ENCODE measurements at regions not wholly inside any gene's neighbourhood (a gene's known extent, or its start where the extent isn't known, plus 50 kb on each side); places are given as distances from the start of the nearest gene placed in this dataset.
"Not testable (repeated sequence)": the region's sequence is repeated elsewhere in the genome, so short reads cannot be mapped to it uniquely, and the experiment has no call there.

DNA sequence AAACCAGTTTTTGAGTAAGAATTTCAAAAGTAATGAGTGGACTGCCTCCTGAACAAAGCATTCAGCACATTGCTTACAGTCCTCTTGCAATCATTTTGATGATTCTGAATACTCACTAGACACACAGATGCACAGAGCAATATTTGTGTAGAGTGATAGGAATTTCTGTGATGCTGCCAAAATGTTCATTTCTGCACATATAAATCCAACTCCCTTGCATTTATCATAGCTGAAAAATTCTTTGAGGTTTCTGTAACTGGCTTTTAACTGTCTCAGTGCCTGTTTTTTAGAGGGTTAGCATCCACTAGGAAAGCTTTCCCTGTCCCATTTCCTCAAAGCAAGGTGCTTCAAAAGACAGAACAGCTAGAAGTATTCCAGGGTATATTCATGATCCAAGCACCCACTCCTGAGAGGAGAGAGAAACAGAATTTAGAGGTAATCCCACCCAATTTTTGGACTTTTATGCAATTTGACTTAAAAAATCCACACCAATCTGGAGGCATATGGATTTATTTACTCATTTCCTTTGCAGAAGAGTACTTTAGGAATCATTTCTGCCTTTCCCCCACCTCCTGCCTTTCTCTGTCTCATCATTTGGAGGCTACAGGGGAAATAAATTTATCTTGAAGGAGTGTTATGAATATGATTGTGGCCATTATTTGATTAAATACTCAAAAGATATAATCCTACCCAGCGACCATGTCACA, 234.5 kb upstream of the SLIT2 start:
- H3K9me3 ChIP-seq (ENCODE audit: insufficient read depth, low read depth), result no peaks in the 10 kb centered on the region
- H2AFZ ChIP-seq, result no peak overlapping the region
- ChIA-PET POLR2A (ENCODE audit: unreplicated experiment) (no interaction called here), CTCF (no interaction called here)
- no peaks in the 10 kb centered on the region for H3K9me2 ChIP-seq (ENCODE audit: insufficient read depth)
- H3K36me3 ChIP-seq (ENCODE audit: low read depth), result no peaks in the 10 kb centered on the region
- DNase-seq, result no peak
- H3K4me2 ChIP-seq, result no peak overlapping the region
- intact Hi-C loops (cut with micrococcal nuclease; ENCODE audit: unreplicated experiment), result no loop called here
- no TSS peak for BruUV-seq (replicated peaks)
- H3K4me1 ChIP-seq (replicated peaks; ENCODE audit: insufficient read depth), result no peaks in the 10 kb centered on the region
- no peaks in the 10 kb centered on the region for H3F3A ChIP-seq (ENCODE audit: insufficient read depth, low read depth)
- no peak overlapping the region for H3K4me3 ChIP-seq
- H3K27me3 ChIP-seq (ENCODE audit: insufficient read depth, low read depth), result no peaks in the 10 kb centered on the region
- no peaks in the 10 kb centered on the region for H3K79me2 ChIP-seq (ENCODE audit: low read depth)
- no peak for TF ChIP-seq EZH2 (IDR thresholded peaks at IDR 0.05; ENCODE audit: low read depth)
- TF ChIP-seq, protein P1, sequence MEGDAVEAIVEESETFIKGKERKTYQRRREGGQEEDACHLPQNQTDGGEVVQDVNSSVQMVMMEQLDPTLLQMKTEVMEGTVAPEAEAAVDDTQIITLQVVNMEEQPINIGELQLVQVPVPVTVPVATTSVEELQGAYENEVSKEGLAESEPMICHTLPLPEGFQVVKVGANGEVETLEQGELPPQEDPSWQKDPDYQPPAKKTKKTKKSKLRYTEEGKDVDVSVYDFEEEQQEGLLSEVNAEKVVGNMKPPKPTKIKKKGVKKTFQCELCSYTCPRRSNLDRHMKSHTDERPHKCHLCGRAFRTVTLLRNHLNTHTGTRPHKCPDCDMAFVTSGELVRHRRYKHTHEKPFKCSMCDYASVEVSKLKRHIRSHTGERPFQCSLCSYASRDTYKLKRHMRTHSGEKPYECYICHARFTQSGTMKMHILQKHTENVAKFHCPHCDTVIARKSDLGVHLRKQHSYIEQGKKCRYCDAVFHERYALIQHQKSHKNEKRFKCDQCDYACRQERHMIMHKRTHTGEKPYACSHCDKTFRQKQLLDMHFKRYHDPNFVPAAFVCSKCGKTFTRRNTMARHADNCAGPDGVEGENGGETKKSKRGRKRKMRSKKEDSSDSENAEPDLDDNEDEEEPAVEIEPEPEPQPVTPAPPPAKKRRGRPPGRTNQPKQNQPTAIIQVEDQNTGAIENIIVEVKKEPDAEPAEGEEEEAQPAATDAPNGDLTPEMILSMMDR (conservative IDR thresholded peaks at IDR 0.05), result no peak
- no peaks in the 10 kb centered on the region for H4K20me1 ChIP-seq (ENCODE audit: insufficient read depth)
- no peak overlapping the region for H3K27ac ChIP-seq

DNA sequence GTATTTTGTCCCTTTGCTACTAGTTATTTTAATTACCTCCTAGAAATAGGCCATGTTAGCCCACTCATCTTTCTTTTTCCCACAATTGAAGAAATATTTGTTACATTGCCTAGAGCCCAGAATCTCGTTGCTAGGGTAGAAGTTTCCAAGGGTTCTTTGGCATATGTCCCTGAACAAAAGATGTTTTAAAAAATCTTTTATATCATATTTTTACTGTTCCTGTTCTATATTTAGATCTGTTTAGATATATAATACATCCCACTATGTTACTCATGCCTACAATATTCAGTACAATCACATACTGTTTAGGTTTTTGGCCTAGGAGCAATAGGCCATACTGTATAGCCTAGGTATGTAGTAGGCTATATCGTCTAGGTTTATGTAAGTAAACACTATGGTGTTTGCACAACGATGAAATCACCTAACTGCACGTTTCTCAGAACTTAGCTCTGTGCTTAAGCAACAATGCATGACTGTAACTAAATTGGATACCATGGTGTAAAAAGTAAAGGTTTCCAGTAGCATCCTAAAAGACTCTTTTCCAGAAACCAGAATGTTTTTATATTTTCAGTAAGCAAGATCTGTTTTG, 236.0 kb upstream of the SLIT2 start:
- Histone ChIP-seq H3K9me3 (ENCODE audit: insufficient read depth, low read depth) (no peaks in the 10 kb centered on the region), H2AFZ (no peak overlapping the region), H3K4me3 (no peak overlapping the region), H3K4me2 (no peak overlapping the region), H3K9me2 (ENCODE audit: insufficient read depth) (no peaks in the 10 kb centered on the region), H3K4me1 (replicated peaks; ENCODE audit: insufficient read depth) (no peaks in the 10 kb centered on the region), H3F3A (ENCODE audit: insufficient read depth, low read depth) (no peaks in the 10 kb centered on the region), H3K36me3 (ENCODE audit: low read depth) (no peaks in the 10 kb centered on the region), H3K27ac (no peak overlapping the region), H3K27me3 (ENCODE audit: insufficient read depth, low read depth) (no peaks in the 10 kb centered on the region), H3K79me2 (ENCODE audit: low read depth) (no peaks in the 10 kb centered on the region), H4K20me1 (ENCODE audit: insufficient read depth) (no peaks in the 10 kb centered on the region)
- intact Hi-C loops (cut with micrococcal nuclease; ENCODE audit: unreplicated experiment), result no loop called here
- POLR2A ChIA-PET (ENCODE audit: unreplicated experiment), result no interaction called here
- DNase-seq, result no peak
- CTCF ChIA-PET, result no interaction called here
- TF ChIP-seq EZH2 (IDR thresholded peaks at IDR 0.05; ENCODE audit: low read depth), result no peak
- TF ChIP-seq, protein P1 (conservative IDR thresholded peaks at IDR 0.05), result no peak
- no TSS peak for BruUV-seq (replicated peaks)

DNA sequence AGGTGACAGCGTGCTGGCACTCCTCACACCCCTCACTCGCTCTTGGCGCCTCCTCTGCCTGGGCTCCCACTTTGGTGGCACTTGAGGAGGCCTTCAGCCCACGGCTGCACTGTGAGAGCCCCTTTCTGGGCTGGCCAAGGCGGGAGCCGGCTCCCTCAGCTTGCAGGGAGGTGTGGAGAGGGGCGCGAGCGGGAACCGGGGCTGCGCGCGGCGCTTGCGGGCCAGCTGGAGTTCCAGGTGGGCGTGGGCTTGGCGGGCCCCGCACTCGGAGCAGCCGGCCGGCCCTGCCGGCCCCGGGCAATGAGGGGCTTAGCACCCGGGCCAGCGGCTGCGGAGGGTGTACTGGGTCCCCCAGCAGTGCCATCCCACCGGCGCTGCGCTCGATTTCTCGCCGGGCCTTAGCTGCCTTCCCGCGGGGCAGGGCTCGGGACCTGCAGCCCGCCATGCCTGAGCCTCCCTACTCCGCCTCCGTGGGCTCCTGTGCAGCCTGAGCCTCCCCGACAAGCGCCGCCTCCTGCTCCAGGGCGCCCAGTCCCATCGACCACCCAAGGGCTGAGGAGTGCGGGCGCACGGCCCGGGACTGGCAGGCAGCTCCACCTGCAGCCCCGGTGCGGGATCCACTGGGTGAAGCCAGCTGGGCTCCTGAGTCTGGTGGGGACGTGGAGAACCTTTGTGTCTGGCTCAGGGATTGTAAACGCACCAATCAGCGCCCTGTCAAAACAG, 247.7 kb upstream of the SLIT2 start:
- H3K27ac ChIP-seq; H3K79me2 ChIP-seq (ENCODE audit: low read depth); intact Hi-C loops (cut with micrococcal nuclease; ENCODE audit: unreplicated experiment); BruUV-seq (replicated peaks); H3K9me3 ChIP-seq (ENCODE audit: insufficient read depth, low read depth); H4K20me1 ChIP-seq (ENCODE audit: insufficient read depth); H3F3A ChIP-seq (ENCODE audit: insufficient read depth, low read depth); H3K4me1 ChIP-seq (replicated peaks; ENCODE audit: insufficient read depth); DNase-seq; H3K4me3 ChIP-seq; H3K27me3 ChIP-seq (ENCODE audit: insufficient read depth, low read depth); H3K4me2 ChIP-seq; H3K36me3 ChIP-seq (ENCODE audit: low read depth); POLR2A ChIA-PET (ENCODE audit: unreplicated experiment); H2AFZ ChIP-seq; CTCF ChIA-PET; H3K9me2 ChIP-seq (ENCODE audit: insufficient read depth): not testable (repeated sequence)

Measured in PC-9 (cell line).